Tibial nerve (tissue), 4 donors: ENCODE measurements at regions not wholly inside any gene's neighbourhood (a gene's known extent, or its start where the extent isn't known, plus 50 kb on each side); places are given as distances from the start of the nearest gene placed in this dataset.

ENCODE experiments used
- DNase-seq, 2 donors: peaks; one replicate each; pipeline ENCODE4 v3.0.0-alpha.2; 2019; ENCODE audit warnings: low spot score in 2 of 2
- H3K27ac ChIP-seq, 4 donors: fragments of 200-600 bp; sonication (generic) in 3 of 4; one replicate each; pipeline ENCODE4 v1.5.1; 2017 to 2019; ENCODE audit warnings: mild to moderate bottlenecking in 1 of 4
- H3K27me3 ChIP-seq, 2 donors: fragments of 200-600 bp; sonication (generic) in 1 of 2; one replicate each; pipeline versions ENCODE4 v1.5.1 to v1.6.0; 2017 to 2019
- H3K36me3 ChIP-seq, 3 donors: fragments of 200-600 bp; sonication (generic); one replicate each; pipeline ENCODE4 v1.5.1; 2018 to 2019
- H3K4me1 ChIP-seq, 4 donors: fragments of 200-600 bp; sonication (generic) in 3 of 4; one replicate each; pipeline ENCODE4 v1.5.1; 2017 to 2019
- H3K4me3 ChIP-seq, 4 donors: fragments of 200-600 bp; sonication (generic) in 3 of 4; one replicate each; pipeline ENCODE4 v1.5.1; 2017 to 2019; ENCODE audit warnings: mild to moderate bottlenecking in 1 of 4, moderate library complexity in 1 of 4
- H3K9me3 ChIP-seq, 4 donors: fragments of 200-600 bp; sonication (generic) in 3 of 4; one replicate each; pipeline ENCODE4 v1.5.1; 2017 to 2019
- CTCF ChIP-seq, 5 experiments: fragments of 200-600 bp in 3 of 5; fragments of 450-650 bp in 2 of 5; sonication (generic) in 3 of 5; IDR thresholded peaks; one replicate each; pipeline ENCODE4 v1.5.1; 2016 to 2019; ENCODE audit warnings: antibody characterized with exemption in 5 of 5, mild to moderate bottlenecking in 3 of 5, moderate library complexity in 2 of 5
- EP300 ChIP-seq, 2 donors: sonication (generic); formaldehyde crosslinking; IDR thresholded peaks; one replicate each; pipeline ENCODE4 v1.6.1; 2017; ENCODE audit warnings: antibody characterized with exemption in 2 of 2, mild to moderate bottlenecking in 1 of 2
- POLR2A ChIP-seq, 2 donors: fragments of 450-650 bp; IDR thresholded peaks; one replicate each; pipeline ENCODE4 v1.6.1; 2017; ENCODE audit warnings: antibody characterized with exemption in 2 of 2, mild to moderate bottlenecking in 2 of 2, moderate library complexity in 2 of 2
- WGBS, 2 donors: methylation state at CpG; one replicate each; pipeline ENCODE4 v1.1.5; 2018; 5-methylcytosine and 5-hydroxymethylcytosine counted together

GRCh38 chr10:76665029-76665428 is 972.6 kb downstream of the KCNMA1 start:
- Histone ChIP-seq H3K9me3 (no peaks in the 10 kb centered on the region), H3K36me3 (no peaks in the 10 kb centered on the region), H3K27ac (no peak overlapping the region), H3K27me3 (no peaks in the 10 kb centered on the region), H3K4me1 (peaks cover 0 to 7% (median 0%) of the 10 kb centered on the region in 4 donors), H3K4me3 (no peak overlapping the region)
- WGBS, 2 donors, result 92% methylated on average over 4 of the region's 4 CpGs
- DNase-seq, result no peak
- TF ChIP-seq EP300 (IDR thresholded peaks at IDR 0.05) (no peak), POLR2A (IDR thresholded peaks at IDR 0.05) (no peak), CTCF (IDR thresholded peaks at IDR 0.05) (no peak)

GRCh38 chr10:76657337-76658012 is 980.1 kb downstream of the KCNMA1 start:
- Histone ChIP-seq H3K4me1 (no peaks in the 10 kb centered on the region), H3K36me3 (no peaks in the 10 kb centered on the region), H3K27ac (no peak overlapping the region), H3K9me3 (no peaks in the 10 kb centered on the region), H3K27me3 (no peaks in the 10 kb centered on the region), H3K4me3 (no peak overlapping the region)
- DNase-seq, result no peak
- TF ChIP-seq EP300 (IDR thresholded peaks at IDR 0.05) (no peak), POLR2A (IDR thresholded peaks at IDR 0.05) (no peak), CTCF (IDR thresholded peaks at IDR 0.05) (no peak)

- no peak for DNase-seq
- Histone ChIP-seq H3K27ac (no peak overlapping the region), H3K4me3 (no peak overlapping the region), H3K27me3 (no peaks in the 10 kb centered on the region), H3K36me3 (no peaks in the 10 kb centered on the region), H3K9me3 (no peaks in the 10 kb centered on the region), H3K4me1 (peaks cover 0 to 12% (median 5%) of the 10 kb centered on the region in 4 donors)
- WGBS, 2 donors, result 81 to 82% methylated on average over 4 of the region's 4 CpGs
- TF ChIP-seq POLR2A (IDR thresholded peaks at IDR 0.05), result no peak
- TF ChIP-seq EP300 (IDR thresholded peaks at IDR 0.05), result no peak
- no peak for TF ChIP-seq CTCF (IDR thresholded peaks at IDR 0.05)
Measured at GRCh38 chr10:76651154-76651553, 986.5 kb downstream of the KCNMA1 start.

GRCh38 chr10:76649723-76650127 is 987.9 kb downstream of the KCNMA1 start:
- peak overlapping the region in 1 of 4 donors; percentile 33 for H3K27ac ChIP-seq

More at GRCh38 chr10:76649723-76650127, 987.9 kb downstream of the KCNMA1 start:
- 24 to 29% methylated on average over 3 of the region's 3 CpGs for WGBS, 2 donors
- Histone ChIP-seq H3K4me3 (no peak overlapping the region), H3K27me3 (no peaks in the 10 kb centered on the region), H3K36me3 (no peaks in the 10 kb centered on the region), H3K9me3 (no peaks in the 10 kb centered on the region), H3K4me1 (peaks cover 0 to 12% (median 5%) of the 10 kb centered on the region in 4 donors)
- DNase-seq, result peak; percentile 16 to 25
- TF ChIP-seq POLR2A (IDR thresholded peaks at IDR 0.05), result no peak
- TF ChIP-seq EP300 (IDR thresholded peaks at IDR 0.05), result no peak
- no peak for TF ChIP-seq CTCF (IDR thresholded peaks at IDR 0.05)
